ENCODE measurements at regions not wholly inside any gene's neighbourhood (a gene's known extent, or its start where the extent isn't known, plus 50 kb on each side); places are given as distances from the start of the nearest gene placed in this dataset.

GRCh38 chr1:229153955-229154548 is 116.9 kb upstream of the RAB4A start:
- no peaks in the 10 kb centered on the region for H3F3A ChIP-seq (ENCODE audit: insufficient read depth, low read depth)
- TF ChIP-seq EZH2 (IDR thresholded peaks at IDR 0.05; ENCODE audit: low read depth): no peak
- TF ChIP-seq CTCF (conservative IDR thresholded peaks at IDR 0.05): no peak
- no peak overlapping the region for H3K4me3 ChIP-seq
- no peak overlapping the region for H3K27ac ChIP-seq
- no peaks in the 10 kb centered on the region for H3K79me2 ChIP-seq (ENCODE audit: low read depth)
- no peaks in the 10 kb centered on the region for H3K36me3 ChIP-seq (ENCODE audit: low read depth)
- ChIA-PET CTCF (interaction anchor here (0.8 kb wide), 1 partner anchor 315 kb away, joined by 3 read pairs; no protein-coding TSS in a partner anchor), POLR2A (ENCODE audit: unreplicated experiment) (no interaction called here)
- H2AFZ ChIP-seq: no peak overlapping the region
- H3K4me2 ChIP-seq: no peak overlapping the region
- peaks cover 65% of the 10 kb centered on the region for H3K27me3 ChIP-seq (ENCODE audit: insufficient read depth, low read depth)
- no peak for DNase-seq
- no peaks in the 10 kb centered on the region for H3K9me2 ChIP-seq (ENCODE audit: insufficient read depth)
- peaks cover 4% of the 10 kb centered on the region for H4K20me1 ChIP-seq (ENCODE audit: insufficient read depth)
- no peaks in the 10 kb centered on the region for H3K9me3 ChIP-seq (ENCODE audit: insufficient read depth, low read depth)
- intact Hi-C loops (cut with micrococcal nuclease; ENCODE audit: unreplicated experiment): no loop called here
- H3K4me1 ChIP-seq (replicated peaks; ENCODE audit: insufficient read depth): no peaks in the 10 kb centered on the region
- BruUV-seq (replicated peaks): no TSS peak

GRCh38 chr1:229154811-229155210 is 116.1 kb upstream of the RAB4A start:
- DNase-seq: no peak
- no peak overlapping the region for H3K27ac ChIP-seq
- no peaks in the 10 kb centered on the region for H3K79me2 ChIP-seq (ENCODE audit: low read depth)
- H3K36me3 ChIP-seq (ENCODE audit: low read depth): no peaks in the 10 kb centered on the region
- POLR2A ChIA-PET (ENCODE audit: unreplicated experiment): no interaction called here
- intact Hi-C loops (cut with micrococcal nuclease; ENCODE audit: unreplicated experiment): no loop called here
- no TSS peak for BruUV-seq (replicated peaks)
- no peaks in the 10 kb centered on the region for H3F3A ChIP-seq (ENCODE audit: insufficient read depth, low read depth)
- no peaks in the 10 kb centered on the region for H3K4me1 ChIP-seq (replicated peaks; ENCODE audit: insufficient read depth)
- H2AFZ ChIP-seq: no peak overlapping the region
- H3K9me3 ChIP-seq (ENCODE audit: insufficient read depth, low read depth): no peaks in the 10 kb centered on the region
- TF ChIP-seq CTCF (conservative IDR thresholded peaks at IDR 0.05) (no peak), EZH2 (IDR thresholded peaks at IDR 0.05; ENCODE audit: low read depth) (no peak)
- CTCF ChIA-PET: no interaction called here
- H3K4me2 ChIP-seq: no peak overlapping the region
- no peaks in the 10 kb centered on the region for H3K9me2 ChIP-seq (ENCODE audit: insufficient read depth)
- no peaks in the 10 kb centered on the region; the same call in 1 of the 2 replicates for H4K20me1 ChIP-seq (ENCODE audit: insufficient read depth)
- no peak overlapping the region for H3K4me3 ChIP-seq
- peaks cover 58% of the 10 kb centered on the region for H3K27me3 ChIP-seq (ENCODE audit: insufficient read depth, low read depth)

GRCh38 chr1:229155472-229155871 is 115.4 kb upstream of the RAB4A start:
- H3K4me3 ChIP-seq: no peak overlapping the region
- ChIA-PET CTCF (no interaction called here), POLR2A (ENCODE audit: unreplicated experiment) (no interaction called here)
- H3K9me2 ChIP-seq (ENCODE audit: insufficient read depth): no peaks in the 10 kb centered on the region
- H3K79me2 ChIP-seq (ENCODE audit: low read depth): no peaks in the 10 kb centered on the region
- no TSS peak for BruUV-seq (replicated peaks)
- H3K27me3 ChIP-seq (ENCODE audit: insufficient read depth, low read depth): peaks cover 63% of the 10 kb centered on the region
- no peak overlapping the region for H3K4me2 ChIP-seq
- H2AFZ ChIP-seq: no peak overlapping the region
- H3F3A ChIP-seq (ENCODE audit: insufficient read depth, low read depth): no peaks in the 10 kb centered on the region
- no peaks in the 10 kb centered on the region for H3K4me1 ChIP-seq (replicated peaks; ENCODE audit: insufficient read depth)
- DNase-seq: no peak
- no peaks in the 10 kb centered on the region for H3K36me3 ChIP-seq (ENCODE audit: low read depth)
- H4K20me1 ChIP-seq (ENCODE audit: insufficient read depth): no peaks in the 10 kb centered on the region
- intact Hi-C loops (cut with micrococcal nuclease; ENCODE audit: unreplicated experiment): no loop called here
- no peaks in the 10 kb centered on the region for H3K9me3 ChIP-seq (ENCODE audit: insufficient read depth, low read depth)
- no peak for TF ChIP-seq CTCF (conservative IDR thresholded peaks at IDR 0.05)
- no peak for TF ChIP-seq EZH2 (IDR thresholded peaks at IDR 0.05; ENCODE audit: low read depth)
- no peak overlapping the region for H3K27ac ChIP-seq

Measured in PC-9 (cell line).